Fibroblast of the conjunctiva (primary cell): ENCODE measurements at regions not wholly inside any gene's neighbourhood (a gene's known extent, or its start where the extent isn't known, plus 50 kb on each side); places are given as distances from the start of the nearest gene placed in this dataset.

Experiments used
- DNase-seq: peaks from one replicate; pipeline ENCODE4 v3.0.0-alpha.2; 2010; ENCODE audit warnings: low read depth

GRCh38 chr12:12017135-12017581 is 53.6 kb upstream of the BCL2L14 start:
- DNase-seq = no peak

- DNase-seq = no peak
These were observed 52.9 kb upstream of the BCL2L14 start for GRCh38 chr12:12017798-12018197.

- DNase-seq = peak; percentile 14
These were observed 52.3 kb upstream of the BCL2L14 start for GRCh38 chr12:12018454-12018853.

- DNase-seq = no peak
These were observed 50.9 kb upstream of the BCL2L14 start for GRCh38 chr12:12019881-12020280.

DNA sequence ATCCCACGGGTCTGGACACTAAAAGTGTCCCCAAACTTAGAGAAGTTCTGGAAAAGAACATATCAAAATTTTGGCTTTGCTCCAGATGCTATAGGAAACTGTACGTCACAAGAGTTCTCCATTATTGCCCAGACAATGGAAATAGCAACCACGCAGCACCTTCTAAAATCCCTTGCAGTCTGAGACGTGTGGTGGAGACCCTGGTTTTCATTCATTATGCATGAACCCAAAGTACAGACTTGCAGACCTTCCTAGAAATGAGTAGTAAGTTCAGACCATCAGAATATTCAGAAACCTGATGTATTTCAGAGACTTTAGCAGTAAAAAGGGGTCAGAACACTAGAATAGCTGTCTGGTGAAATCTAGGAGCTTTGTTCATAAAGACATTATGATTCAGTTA is 50.0 kb upstream of the BCL2L14 start:
- no peak for DNase-seq
